Neural progenitor cell (in vitro differentiated cells): ENCODE measurements at regions not wholly inside any gene's neighbourhood (a gene's known extent, or its start where the extent isn't known, plus 50 kb on each side); places are given as distances from the start of the nearest gene placed in this dataset.

ENCODE experiments used
- DNase-seq: peaks from one replicate; pipeline ENCODE4 v3.0.0-alpha.2; 2016; ENCODE audit warnings: low spot score
- H2AFZ ChIP-seq: fragments of 200-600 bp; sonication (generic); replicated peaks from 2 replicates; pipeline ENCODE4 v1.6.1; 2016; ENCODE audit warnings: antibody characterized with exemption
- H3F3A ChIP-seq: fragments of 200-600 bp; sonication (generic); 2 replicates; pipeline ENCODE4 v1.6.1; 2016; ENCODE audit warnings: antibody characterized with exemption, low read depth
- H3K27ac ChIP-seq: fragments of 200-600 bp; sonication (generic); 2 replicates; pipeline ENCODE4 v1.5.1; 2016; ENCODE audit warnings: mild to moderate bottlenecking
- H3K27me3 ChIP-seq: fragments of 200-600 bp; sonication (generic); 2 replicates; pipeline ENCODE4 v1.6.1; 2016; ENCODE audit warnings: mild to moderate bottlenecking, moderate library complexity
- H3K36me3 ChIP-seq: fragments of 200-600 bp; sonication (generic); 2 replicates; pipeline ENCODE4 v1.5.1; 2016
- H3K4me1 ChIP-seq: fragments of 200-600 bp; sonication (generic); 2 replicates; pipeline ENCODE4 v1.6.1; 2016; ENCODE audit warnings: mixed run types
- H3K4me2 ChIP-seq: fragments of 200-600 bp; sonication (generic); 2 replicates; pipeline ENCODE4 v1.6.1; 2016
- H3K4me3 ChIP-seq: fragments of 200-600 bp; sonication (generic); 2 replicates; pipeline ENCODE4 v1.5.1; 2016
- H3K79me2 ChIP-seq: fragments of 200-600 bp; sonication (generic); 2 replicates; pipeline ENCODE4 v1.6.1; 2016; ENCODE audit warnings: low read depth
- H3K9ac ChIP-seq: fragments of 200-600 bp; sonication (generic); 2 replicates; pipeline ENCODE4 v1.6.1; 2016
- H3K9me3 ChIP-seq: fragments of 200-600 bp; sonication (generic); 2 replicates; pipeline ENCODE4 v1.5.1; 2016; ENCODE audit warnings: low read depth
- H4K20me1 ChIP-seq: fragments of 200-600 bp; sonication (generic); 2 replicates; pipeline ENCODE4 v1.6.1; 2016; ENCODE audit warnings: low read depth
- H3K27ac Mint-ChIP-seq: 3 replicates; pipeline ENCODE4 v1.8.0; 2021; ENCODE audit warnings: mixed read lengths
- H3K27me3 Mint-ChIP-seq: 2 replicates; pipeline ENCODE4 v1.8.0; 2022; ENCODE audit warnings: low read depth, mild to moderate bottlenecking, inconsistent platforms, moderate library complexity, mixed read lengths; ENCODE audit not compliant: insufficient read depth
- H3K36me3 Mint-ChIP-seq: 3 replicates; pipeline ENCODE4 v1.8.0; 2021; ENCODE audit warnings: mixed read lengths
- H3K4me1 Mint-ChIP-seq: 3 replicates; pipeline ENCODE4 v1.8.0; 2021; ENCODE audit warnings: mixed read lengths
- H3K4me3 Mint-ChIP-seq: 3 replicates; pipeline ENCODE4 v1.8.0; 2021; ENCODE audit warnings: mild to moderate bottlenecking, moderate library complexity, mixed read lengths
- H3K9me3 Mint-ChIP-seq: 3 replicates; pipeline ENCODE4 v1.8.0; 2020; ENCODE audit warnings: mixed read lengths
- CTCF ChIP-seq: fragments of 200-600 bp; sonication (generic); IDR thresholded peaks from 2 replicates; pipeline ENCODE4 v1.5.1; 2017; ENCODE audit warnings: antibody characterized with exemption, mild to moderate bottlenecking
- EZH2 ChIP-seq: fragments of 200-600 bp; sonication (generic); IDR thresholded peaks from 2 replicates; pipeline ENCODE4 v1.6.1; 2017; ENCODE audit warnings: antibody characterized with exemption, mild to moderate bottlenecking, moderate library complexity
- EZH2phosphoT487 ChIP-seq: fragments of 200-600 bp; sonication (generic); IDR thresholded peaks from 2 replicates; pipeline ENCODE4 v1.6.1; 2017; ENCODE audit warnings: antibody characterized with exemption

- Mint-ChIP-seq H3K27ac (no peak overlapping the region), H3K27me3 (peaks cover 4% of the 10 kb centered on the region)
- H3K9ac ChIP-seq: no peak overlapping the region
Observed at GRCh38 chr5:103410172-103410571, 151.6 kb downstream of the MACIR start.

GRCh38 chr5:103409013-103409670, 150.6 kb downstream of the MACIR start:
- peaks cover 11% of the 10 kb centered on the region for H3K4me1 Mint-ChIP-seq
- H3K9me3 ChIP-seq: no peaks in the 10 kb centered on the region
- no peak for TF ChIP-seq EZH2
- no peak for TF ChIP-seq EZH2phosphoT487
- TF ChIP-seq CTCF: no peak
- no peaks in the 10 kb centered on the region for H3K36me3 ChIP-seq
- no peaks in the 10 kb centered on the region for H3K4me1 ChIP-seq
- no peaks in the 10 kb centered on the region for H3K27me3 ChIP-seq
- no peaks in the 10 kb centered on the region for H3F3A ChIP-seq
- no peak overlapping the region for H3K9ac ChIP-seq
- H4K20me1 ChIP-seq: no peaks in the 10 kb centered on the region
- no peak overlapping the region for H3K27ac Mint-ChIP-seq
- peaks cover 2% of the 10 kb centered on the region for H3K27me3 Mint-ChIP-seq
- H3K4me3 Mint-ChIP-seq: no peak overlapping the region
- no peak overlapping the region for H2AFZ ChIP-seq
- H3K4me3 ChIP-seq: no peak overlapping the region
- no peaks in the 10 kb centered on the region for H3K36me3 Mint-ChIP-seq
- H3K27ac ChIP-seq: no peak overlapping the region
- no peak for DNase-seq
- H3K9me3 Mint-ChIP-seq: no peaks in the 10 kb centered on the region
- H3K4me2 ChIP-seq: no peak overlapping the region
- no peaks in the 10 kb centered on the region for H3K79me2 ChIP-seq

More at GRCh38 chr5:103410172-103410571, 151.6 kb downstream of the MACIR start:
- Histone ChIP-seq H3K27me3 (no peaks in the 10 kb centered on the region), H3K27ac (no peak overlapping the region), H3K9me3 (no peaks in the 10 kb centered on the region), H4K20me1 (no peaks in the 10 kb centered on the region), H3K4me1 (no peaks in the 10 kb centered on the region), H3K36me3 (no peaks in the 10 kb centered on the region), H3K79me2 (no peaks in the 10 kb centered on the region), H3K4me3 (no peak overlapping the region), H2AFZ (no peak overlapping the region), H3K4me2 (no peak overlapping the region), H3F3A (no peaks in the 10 kb centered on the region)
- no peak for DNase-seq
- Mint-ChIP-seq H3K36me3 (no peaks in the 10 kb centered on the region), H3K9me3 (no peaks in the 10 kb centered on the region), H3K4me1 (peaks cover 11% of the 10 kb centered on the region), H3K4me3 (no peak overlapping the region)
- TF ChIP-seq CTCF: no peak
- no peak for TF ChIP-seq EZH2

DNA sequence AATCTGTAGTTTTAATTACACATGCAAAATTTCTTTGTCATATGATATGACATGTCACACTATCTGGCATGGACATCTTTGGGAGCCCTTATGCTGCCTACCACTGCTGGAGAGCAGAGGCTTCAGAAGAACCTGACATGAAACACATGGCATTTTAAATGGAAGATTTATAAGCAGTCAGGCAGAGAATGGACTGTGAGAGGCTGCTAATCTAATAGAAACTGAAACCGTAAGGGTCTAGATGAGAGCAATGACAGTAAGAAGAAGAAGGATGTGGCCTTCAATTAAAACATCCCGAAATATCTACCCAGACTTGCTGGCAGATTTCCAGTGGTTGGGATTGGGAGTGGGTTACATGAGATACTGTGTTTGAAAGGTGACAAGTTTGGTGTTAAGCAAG, 149.8 kb downstream of the MACIR start:
- Histone ChIP-seq H3K9me3 (no peaks in the 10 kb centered on the region), H4K20me1 (no peaks in the 10 kb centered on the region), H3K27ac (no peak overlapping the region), H2AFZ (no peak overlapping the region), H3F3A (no peaks in the 10 kb centered on the region), H3K4me1 (no peaks in the 10 kb centered on the region), H3K27me3 (no peaks in the 10 kb centered on the region), H3K36me3 (no peaks in the 10 kb centered on the region), H3K4me2 (no peak overlapping the region), H3K79me2 (no peaks in the 10 kb centered on the region), H3K4me3 (no peak overlapping the region), H3K9ac (no peak overlapping the region)
- Mint-ChIP-seq H3K4me3 (no peak overlapping the region), H3K27me3 (peaks cover 2% of the 10 kb centered on the region), H3K27ac (no peak overlapping the region), H3K9me3 (no peaks in the 10 kb centered on the region), H3K36me3 (no peaks in the 10 kb centered on the region), H3K4me1 (peaks cover 11% of the 10 kb centered on the region)
- TF ChIP-seq EZH2phosphoT487 (no peak), CTCF (no peak), EZH2 (no peak)
- DNase-seq: no peak
